Left renal pelvis (tissue), 4 donors: ENCODE measurements at regions not wholly inside any gene's neighbourhood (a gene's known extent, or its start where the extent isn't known, plus 50 kb on each side); places are given as distances from the start of the nearest gene placed in this dataset.
"Not testable (repeated sequence)": the region's sequence is repeated elsewhere in the genome, so short reads cannot be mapped to it uniquely, and the experiment has no call there.

Experiments used
- DNase-seq, 4 donors: peaks; one replicate each; pipeline ENCODE4 v3.0.0-alpha.2; 2013; ENCODE audit warnings: low read depth in 4 of 4, low spot score in 3 of 4

DNA sequence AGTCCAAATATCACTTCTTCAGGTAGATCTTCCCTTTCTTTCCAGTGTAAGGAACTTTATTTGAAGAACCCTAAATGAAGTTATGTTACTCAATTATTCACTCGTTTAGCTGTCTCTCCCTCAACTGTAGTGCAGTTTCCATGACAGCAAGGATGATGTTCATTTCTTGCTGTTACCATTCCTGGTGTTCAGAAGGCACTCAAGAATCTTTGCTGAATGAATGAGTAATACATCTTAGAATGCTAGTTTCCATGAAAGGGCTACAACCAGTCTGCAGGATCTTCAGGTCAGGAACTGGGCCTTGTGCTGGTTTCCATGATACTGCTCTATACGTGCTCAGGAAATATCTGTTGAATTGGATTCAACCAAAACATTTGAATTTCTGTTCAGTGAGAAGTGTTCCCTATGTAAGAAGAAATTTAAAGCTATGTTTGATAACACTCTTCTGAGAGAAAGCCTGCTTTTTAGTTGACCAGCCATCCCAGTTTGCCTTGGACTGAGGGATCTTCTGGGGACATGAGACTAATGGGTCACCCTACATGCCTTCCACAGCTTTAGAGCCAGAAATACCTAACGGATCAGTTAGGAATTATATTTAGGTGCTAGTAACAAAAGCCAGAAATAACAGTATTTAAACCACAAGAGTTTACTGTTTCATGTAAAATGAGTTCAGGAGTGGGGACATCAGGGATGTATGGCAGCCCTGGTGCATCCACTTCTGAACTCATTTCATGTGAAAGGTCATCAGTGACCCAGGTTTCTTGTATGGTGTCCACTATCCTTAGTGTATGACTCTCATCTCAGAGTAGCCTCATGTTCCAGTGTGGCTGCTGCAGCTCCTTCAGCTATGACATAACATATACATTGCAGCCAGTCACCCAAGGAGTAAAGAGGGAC lies 500.1 kb upstream of the SGCD start:
- DNase-seq = no peak

DNA sequence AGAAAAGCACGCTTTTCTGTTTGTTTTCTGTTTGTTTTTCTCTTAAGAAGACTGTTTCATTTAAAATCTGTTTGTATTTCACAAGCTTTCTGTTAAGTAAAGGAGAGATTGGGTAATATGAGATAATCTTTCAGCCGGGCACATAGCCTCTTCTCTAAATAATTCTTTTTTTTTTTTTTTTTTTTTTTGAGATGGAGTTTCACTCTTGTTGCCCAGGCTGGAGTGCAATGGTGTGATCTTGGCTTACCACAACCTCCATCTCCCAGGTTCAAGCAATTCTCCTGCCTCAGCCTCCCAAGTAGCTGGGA lies 499.5 kb upstream of the SGCD start:
- DNase-seq = not testable (repeated sequence)

DNA sequence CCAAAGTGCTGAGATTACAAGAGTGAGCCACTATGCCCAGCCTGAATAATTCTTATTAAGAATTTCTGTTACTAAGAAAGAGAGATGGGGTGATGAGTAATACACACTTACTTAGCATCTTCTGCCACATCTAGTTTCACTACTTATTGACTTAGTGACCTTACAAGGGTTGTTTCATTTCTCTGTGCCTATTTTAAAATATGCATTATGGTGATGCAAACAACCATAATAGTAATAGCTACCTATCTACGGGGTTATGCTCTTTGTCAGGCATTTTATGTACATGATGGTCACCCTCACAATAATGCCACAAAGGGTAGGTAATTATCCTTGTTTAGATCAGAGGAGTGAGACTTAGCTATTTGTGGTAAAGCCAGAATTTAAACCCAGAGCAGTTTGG lies 499.0 kb upstream of the SGCD start:
- DNase-seq = no peak

DNA sequence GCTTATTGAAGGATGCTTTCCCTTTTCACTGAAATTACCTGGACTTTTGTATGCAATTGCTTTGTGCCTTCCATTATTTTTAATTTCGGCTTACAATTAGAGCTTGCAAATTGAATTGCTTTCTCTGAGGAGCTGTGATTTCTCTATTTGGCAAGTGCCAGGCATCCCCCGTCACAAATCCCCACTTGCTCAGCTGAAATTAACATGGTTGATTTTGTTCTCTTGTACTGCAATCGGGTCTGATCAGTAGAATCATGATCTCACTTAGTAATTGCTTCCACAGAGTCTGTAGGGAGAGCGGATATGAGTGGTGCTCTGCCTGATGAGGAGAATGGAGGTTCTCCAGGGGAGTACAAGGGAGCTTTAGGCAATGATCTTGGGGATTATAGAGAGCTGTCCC lies 495.5 kb upstream of the SGCD start:
- DNase-seq = no peak

DNA sequence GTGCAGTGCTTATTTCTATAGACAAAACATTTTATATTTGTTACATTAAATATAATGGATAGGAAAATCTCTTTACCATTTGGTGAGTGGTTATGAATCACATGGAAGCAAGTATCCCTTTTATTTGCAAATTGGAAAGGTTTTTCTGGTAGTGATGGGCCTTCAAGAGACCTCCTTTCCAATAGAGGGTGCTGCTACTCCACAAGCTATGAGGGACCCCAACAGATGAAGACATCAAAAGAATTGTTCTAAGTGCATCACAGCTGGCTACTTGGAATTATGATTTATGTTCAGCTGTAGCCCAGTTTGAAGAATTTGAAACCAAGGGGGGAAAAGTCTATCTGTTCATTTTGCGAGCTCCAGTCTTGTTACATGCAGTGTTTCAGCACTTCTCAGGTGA lies 493.7 kb upstream of the SGCD start:
- no peak for DNase-seq

DNA sequence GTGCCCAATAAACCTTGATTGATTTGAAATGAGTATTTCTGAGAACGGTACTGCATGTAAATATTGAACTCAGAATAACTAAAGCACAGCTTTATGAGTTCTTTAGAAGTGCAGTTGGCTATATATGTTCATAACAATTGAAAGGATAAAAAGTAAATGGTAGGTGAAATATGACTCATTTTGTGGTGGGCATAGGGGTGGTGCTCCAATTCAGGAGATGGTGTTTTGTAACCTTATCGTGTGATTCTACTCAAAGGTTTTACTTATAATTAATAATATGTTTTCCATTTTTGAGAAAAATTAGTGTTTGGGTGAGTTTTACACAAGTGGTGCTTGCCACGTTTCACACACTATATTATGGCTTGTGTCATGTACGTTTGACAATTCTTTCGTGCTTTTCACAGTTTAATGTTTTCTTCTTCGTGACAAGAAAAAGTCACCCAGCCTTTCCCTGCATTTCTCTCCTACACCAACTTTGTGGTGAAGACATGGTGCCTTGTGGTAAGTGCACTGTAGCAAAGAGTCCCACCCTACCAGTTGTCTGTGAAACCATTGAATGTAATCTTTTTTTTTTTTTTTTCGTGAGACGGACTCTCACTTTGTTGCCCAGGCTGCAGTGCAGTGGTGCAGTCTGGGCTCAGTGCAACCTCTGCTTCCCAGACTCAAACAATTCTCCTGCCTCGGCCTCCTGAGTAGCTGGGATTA lies 492.5 kb upstream of the SGCD start:
- no peak for DNase-seq

DNA sequence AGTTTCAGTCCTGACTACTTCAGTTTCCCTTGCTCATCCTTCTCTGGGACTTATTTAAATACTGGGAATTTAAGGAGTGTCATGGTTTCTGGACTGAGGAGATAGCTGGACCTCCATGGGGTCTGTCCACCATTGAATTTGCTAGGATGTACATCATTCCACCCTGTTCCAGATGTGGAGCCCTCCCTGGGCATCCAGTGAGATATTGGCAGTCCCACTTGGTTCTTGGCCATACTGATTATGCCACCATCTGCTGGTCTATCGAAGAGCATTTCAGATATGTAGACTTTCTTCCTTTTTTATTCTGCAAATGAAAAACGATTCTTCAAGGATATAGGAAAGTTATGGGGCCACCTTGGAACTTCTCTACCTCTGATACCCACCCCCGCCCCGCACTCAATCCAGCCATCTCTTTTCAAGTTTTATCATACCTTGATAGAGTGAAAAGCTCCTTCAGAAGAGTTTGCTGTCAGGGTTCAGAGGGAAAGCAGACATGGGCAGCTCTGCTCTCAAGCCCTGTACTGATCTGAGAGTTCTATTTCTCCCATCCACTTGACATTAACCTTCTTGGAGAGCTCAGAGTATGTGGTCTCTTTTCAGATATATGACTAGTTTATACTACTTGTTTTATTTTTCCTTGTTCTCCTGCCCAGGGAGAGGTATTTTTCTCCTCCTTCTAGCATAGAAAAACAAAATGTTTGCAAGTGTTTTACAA lies 490.7 kb upstream of the SGCD start:
- no peak for DNase-seq

DNA sequence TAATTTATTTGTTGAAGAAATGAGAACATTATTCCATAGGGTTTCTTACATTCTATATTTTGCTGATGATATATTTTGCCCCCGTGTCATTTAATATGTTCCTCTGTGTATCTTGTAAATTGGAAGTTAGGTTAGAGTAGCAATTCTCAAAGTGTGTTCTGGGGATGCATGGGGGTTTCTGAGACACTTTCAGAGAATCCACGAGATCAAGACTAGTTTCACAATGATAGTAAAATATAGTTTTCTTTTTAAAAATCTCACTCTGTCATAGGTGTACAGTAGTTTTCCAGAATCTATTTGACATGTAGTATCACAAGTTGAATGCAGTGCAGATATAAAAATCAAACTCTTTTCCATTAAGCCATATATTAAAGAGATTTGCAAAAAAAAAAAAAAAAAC lies 488.6 kb upstream of the SGCD start:
- no peak for DNase-seq

DNA sequence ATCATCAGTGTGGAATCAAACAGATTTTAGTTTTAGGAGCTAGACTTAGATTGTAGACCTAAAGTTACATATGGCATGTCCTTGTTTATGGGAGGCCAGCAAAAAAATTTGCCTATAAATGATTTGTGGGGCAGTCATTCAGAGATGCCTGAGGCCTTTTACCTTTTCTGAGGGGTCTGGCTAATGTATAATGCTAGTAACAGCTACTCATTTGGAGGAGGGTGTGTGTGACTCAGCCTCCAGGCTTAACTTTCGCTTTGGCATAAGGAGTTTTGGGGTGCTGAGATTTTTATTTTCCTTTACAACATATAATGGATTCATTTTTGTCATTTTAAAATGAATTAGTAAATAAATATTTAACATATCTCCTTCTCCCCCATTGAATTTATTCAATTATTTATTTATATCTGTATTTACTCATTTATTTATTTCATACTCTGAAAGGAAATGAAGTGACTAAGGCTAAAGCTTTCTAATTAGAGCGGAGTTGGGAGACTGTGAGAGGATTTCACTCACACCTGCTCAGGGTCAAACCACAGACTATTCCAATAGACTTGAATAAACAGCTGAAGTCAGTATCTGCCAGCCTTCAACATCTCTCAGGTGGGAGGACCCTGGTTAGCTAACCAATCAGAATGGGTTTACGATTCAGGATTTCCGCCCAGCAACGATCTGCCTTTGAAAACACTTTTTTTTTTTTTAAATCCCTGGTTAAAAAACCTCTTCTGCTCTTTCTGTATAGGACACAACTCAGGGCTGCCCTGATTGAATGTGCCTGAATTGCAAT lies 487.5 kb upstream of the SGCD start:
- DNase-seq = no peak

DNA sequence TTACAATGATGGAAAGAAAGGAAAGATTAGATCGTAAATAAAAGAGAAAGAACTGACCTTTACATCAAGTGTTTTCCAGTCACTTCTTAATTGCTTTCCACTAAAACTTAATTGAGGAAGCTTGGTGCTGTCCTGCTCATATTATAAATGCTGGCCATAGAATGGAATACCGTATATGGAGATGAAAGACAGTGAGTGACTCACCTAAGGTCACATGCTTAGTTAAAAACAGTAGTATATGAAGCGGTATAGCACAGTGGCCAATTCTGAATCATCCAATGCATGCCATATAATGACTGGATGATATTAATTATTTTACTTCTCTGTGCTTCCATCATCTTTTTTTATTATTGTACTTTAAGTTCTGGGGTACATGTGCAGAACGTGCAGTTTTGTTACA lies 482.4 kb upstream of the SGCD start:
- DNase-seq = no peak

DNA sequence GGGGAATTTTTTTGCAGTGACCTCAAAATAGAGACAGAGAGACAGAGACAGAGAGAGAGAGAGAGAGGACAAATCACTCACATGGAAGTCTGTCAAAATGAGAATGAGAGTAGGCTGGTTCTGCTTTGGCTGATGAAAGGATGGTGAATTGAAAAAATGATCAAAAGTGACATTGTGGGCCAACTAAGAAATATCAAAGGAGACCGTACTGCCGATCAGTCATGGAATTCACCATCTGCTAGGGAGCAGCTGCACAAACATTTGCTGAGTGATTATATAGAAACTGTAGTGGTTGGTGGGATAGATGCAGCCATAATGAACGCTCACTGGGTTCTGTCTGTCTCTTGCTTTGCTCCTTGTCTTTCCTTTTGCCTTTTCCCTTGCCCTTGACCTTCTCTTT lies 476.6 kb upstream of the SGCD start:
- DNase-seq = no peak

DNA sequence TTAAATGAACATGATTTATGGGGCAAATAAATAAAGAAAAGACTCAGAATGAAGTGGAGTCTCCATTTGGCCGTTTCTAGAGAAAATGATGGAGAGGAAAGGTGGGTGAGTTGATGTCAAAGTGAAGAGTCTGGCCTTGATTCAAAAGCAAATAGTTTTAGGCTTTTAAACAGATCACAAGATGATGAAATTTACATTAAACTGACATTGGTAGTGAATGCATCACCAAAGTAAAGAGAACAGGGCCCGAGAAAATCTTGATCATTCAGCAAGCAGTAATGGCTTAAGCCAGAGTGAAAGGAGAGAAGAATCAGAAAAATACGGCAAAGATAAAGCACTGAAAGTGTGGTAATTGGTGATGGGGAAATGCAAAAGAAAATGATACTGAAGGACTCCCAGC lies 460.0 kb upstream of the SGCD start:
- DNase-seq = no peak

DNA sequence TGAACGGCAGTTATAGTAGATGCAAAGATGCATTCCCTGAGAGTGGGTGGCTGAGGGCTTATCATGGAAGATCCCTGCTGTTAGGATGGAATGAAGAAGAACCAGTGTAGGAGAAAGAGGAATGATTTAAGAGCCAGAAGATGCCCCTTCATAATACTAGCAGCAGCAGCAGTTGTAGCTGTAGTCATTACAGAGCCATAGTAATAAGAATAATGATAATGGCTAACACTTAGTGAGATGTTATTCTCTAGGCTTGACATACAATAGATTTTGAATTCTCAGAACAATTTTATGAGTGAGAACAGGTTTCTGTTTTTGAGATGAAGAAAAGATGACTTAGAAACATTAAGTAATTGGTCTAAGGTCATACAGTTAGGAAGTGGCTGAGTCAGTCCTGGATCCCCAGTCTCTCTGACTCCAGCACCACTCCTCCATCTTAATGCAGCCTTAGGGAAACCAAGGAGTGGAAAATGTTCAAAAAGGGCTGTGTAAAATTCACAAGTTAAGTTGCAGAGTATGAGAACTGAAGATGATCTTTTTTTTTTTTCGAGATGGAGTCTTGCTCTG lies 459.4 kb upstream of the SGCD start:
- DNase-seq = no peak

DNA sequence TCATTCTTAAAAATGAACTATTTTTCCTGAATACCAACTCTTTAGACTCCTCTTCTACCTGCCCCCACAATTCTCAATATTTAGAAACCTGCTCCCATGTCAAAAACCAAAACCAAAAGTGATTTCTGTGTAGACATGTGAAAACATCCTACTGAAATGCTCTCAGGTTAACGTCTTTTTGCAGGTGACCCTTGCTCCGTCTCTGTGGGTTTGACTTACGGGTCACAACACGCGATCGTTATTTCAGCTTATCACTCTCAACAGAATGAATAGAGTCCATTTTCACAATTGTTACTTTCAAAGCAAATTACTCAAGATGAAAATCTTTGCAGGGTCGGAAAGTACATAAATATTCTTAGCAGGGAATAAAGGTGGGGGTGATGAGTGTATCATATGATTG lies 456.3 kb upstream of the SGCD start:
- DNase-seq = no peak

DNA sequence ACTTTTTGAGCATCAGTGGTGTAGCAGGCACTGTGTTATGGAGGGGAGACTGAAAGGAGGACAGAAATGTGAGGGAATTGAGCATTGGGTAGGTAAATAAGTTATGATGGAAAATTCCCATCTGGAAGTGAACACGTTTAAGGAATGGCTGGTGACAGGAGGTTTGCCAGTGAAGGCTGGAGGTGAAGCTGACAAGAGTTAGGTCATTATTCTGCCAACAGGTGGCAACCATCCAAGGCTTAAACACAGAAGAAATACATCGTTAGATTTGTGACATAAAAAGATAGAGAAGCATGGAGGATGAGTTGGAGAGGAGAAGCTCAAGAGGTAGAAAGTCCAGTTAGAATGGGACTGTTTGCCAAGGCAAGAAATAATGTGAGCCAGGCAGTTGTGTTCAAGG lies 455.3 kb upstream of the SGCD start:
- no peak for DNase-seq

DNA sequence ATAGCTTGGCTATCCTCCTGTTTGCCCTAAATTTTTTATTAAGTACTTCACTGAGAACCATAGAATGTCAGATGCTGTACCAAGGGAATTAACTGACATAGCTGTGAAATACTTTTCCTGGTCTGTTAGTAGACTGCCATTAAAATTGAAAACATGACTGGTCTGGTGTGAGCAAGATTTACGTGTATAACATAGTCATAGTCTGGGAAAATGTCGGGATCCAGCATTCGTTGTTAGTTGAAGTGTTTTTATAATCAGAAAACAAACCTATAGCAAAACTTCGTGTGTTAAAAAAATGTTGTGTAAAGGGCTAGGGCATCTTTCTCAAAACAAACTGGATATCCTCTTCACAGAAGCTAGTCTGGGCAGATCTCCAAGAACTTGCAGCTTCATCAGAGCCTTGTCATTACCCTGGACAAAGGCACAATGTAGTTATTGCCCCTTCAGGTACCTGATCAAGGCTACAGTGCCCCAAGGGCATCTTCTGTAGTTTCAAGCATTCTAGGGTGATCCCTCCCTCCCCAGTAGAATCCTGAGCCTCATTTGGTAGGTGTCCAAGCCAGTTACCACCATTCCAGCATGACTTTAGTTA lies 454.2 kb upstream of the SGCD start:
- no peak for DNase-seq

DNA sequence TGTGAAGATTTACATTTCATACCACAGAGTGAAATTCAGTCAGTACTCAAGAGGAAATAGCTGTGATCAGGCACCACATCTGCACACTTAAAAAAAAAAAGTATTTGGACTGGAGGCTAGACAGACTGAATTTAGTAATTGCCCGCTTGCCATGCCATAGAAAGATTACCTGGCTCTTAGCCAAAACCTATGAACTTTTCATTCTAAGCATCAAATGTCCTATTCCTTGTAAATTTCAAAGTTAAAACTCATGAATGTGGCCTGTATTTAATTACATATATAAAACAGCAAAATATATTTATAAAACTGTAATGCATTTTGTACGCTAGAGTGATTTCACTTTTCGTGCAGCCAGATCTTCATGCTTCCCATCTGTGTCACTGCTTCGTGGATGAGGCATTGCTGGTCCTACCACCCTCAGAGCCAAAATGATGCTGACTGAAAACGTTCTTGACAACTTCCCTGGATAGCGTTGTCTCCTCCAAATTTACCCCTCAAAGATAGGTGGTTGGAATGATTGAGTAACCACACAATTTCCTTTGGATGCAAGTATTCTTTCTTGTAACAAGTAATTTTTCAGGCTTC lies 447.9 kb upstream of the SGCD start:
- no peak for DNase-seq

DNA sequence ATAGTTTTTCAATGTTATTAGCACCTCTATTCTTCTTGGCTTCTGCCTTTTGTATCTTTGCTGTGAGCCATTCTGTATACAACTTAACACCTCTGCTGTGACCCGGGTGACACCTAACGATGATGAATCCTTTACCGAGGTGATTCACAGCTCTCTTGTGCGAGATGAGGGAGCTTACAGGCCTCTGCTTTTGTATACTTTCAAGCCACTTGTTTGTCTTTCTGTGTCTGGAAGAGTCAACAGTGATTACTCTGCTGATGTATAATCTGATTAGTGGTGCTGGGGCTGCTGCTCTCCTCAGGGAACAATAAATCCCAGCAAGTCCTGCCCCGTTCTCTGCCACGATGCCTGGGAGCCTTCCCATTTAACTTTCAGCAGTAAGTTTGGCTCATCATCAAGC lies 442.9 kb upstream of the SGCD start:
- DNase-seq = no peak

DNA sequence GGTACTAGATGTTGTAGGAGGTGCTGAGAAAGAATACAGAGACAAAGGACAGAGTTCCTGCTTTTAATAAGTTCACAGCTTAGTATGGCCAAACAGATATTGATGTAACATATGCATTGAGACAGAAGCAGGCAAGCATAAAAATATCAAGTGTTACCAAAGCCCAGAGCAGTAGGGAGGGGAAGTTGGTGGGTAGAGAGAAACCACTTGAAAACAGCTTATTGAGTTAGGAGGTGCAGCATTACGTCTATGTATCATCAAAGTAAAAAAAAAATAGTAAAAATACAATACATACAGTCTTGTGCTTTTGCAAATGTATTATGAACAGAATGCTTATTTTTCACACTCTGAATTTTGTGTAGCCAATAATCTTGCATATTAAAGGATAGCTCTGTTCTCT lies 441.8 kb upstream of the SGCD start:
- no peak for DNase-seq
